Lower lobe of right lung (tissue), 2 donors: ENCODE measurements at regions not wholly inside any gene's neighbourhood (a gene's known extent, or its start where the extent isn't known, plus 50 kb on each side); places are given as distances from the start of the nearest gene placed in this dataset.

Source experiments
- ATAC-seq, 2 donors: fragments of 200-7000 bp; cut with Tn5 transposase; one replicate each; pipeline ENCODE4 v1.9.1; 2020 to 2022; ENCODE audit warnings: mild to moderate bottlenecking in 2 of 2, moderate library complexity in 2 of 2
- DNase-seq: peaks from one replicate; pipeline ENCODE4 v3.0.0-alpha.2; 2020
- H3K27ac ChIP-seq: fragments of 200-600 bp; one replicate; pipeline ENCODE4 v1.8.0; 2022
- H3K27me3 ChIP-seq: fragments of 200-600 bp; one replicate; pipeline ENCODE4 v1.8.0; 2022; ENCODE audit warnings: low read depth
- H3K36me3 ChIP-seq: fragments of 200-600 bp; one replicate; pipeline ENCODE4 v1.8.0; 2022; ENCODE audit warnings: mild to moderate bottlenecking
- H3K4me1 ChIP-seq: fragments of 200-600 bp; one replicate; pipeline ENCODE4 v1.8.0; 2022
- H3K4me3 ChIP-seq: fragments of 200-600 bp; one replicate; pipeline ENCODE4 v1.8.0; 2022; ENCODE audit warnings: mild to moderate bottlenecking
- H3K9me3 ChIP-seq: fragments of 200-600 bp; one replicate; pipeline ENCODE4 v1.8.0; 2022
- intact Hi-C: fragments of 100-400 bp; cut with DNase I; formaldehyde crosslinking; loops from one replicate; pipeline ENCODE4 v1.11.0; 2022
- TF ChIP-seq, protein P1 (sequence below): fragments of 200-600 bp; IDR thresholded peaks from one replicate; pipeline ENCODE4 v1.8.0; 2022; ENCODE audit warnings: antibody characterized with exemption, mild to moderate bottlenecking
- donor health status: DM: no; HTN: yes; CAD: no; lungs with severe emphysema.

DNA sequence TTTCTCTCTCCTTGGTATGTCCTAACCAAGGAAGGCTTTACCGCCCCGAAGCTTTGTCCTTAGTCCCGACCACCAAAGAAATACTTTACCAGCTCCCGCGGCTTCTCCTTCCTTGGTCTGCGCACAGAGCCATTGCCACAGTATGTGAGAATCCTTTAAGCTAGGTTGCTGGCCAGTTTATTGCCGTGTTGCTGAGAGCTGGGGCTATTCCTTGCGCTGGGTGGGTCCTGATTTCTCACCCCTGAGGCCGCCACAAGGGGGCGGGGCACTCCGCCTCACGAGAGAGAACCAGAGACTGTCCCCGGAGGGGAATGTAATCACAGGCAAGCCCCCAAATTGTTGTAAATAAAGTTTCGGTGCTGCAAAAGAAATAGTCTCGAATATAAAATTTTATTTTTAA lies 331.0 kb upstream of the PCDH10 start:
- intact Hi-C loops = no loop called here
- no peaks in the 10 kb centered on the region for H3K4me1 ChIP-seq
- H3K36me3 ChIP-seq = no peaks in the 10 kb centered on the region
- H3K27ac ChIP-seq = no peak overlapping the region
- no peaks in the 10 kb centered on the region for H3K27me3 ChIP-seq
- ATAC-seq (no peak), DNase-seq (no peak)
- H3K4me3 ChIP-seq = no peak overlapping the region
- TF ChIP-seq, protein P1, sequence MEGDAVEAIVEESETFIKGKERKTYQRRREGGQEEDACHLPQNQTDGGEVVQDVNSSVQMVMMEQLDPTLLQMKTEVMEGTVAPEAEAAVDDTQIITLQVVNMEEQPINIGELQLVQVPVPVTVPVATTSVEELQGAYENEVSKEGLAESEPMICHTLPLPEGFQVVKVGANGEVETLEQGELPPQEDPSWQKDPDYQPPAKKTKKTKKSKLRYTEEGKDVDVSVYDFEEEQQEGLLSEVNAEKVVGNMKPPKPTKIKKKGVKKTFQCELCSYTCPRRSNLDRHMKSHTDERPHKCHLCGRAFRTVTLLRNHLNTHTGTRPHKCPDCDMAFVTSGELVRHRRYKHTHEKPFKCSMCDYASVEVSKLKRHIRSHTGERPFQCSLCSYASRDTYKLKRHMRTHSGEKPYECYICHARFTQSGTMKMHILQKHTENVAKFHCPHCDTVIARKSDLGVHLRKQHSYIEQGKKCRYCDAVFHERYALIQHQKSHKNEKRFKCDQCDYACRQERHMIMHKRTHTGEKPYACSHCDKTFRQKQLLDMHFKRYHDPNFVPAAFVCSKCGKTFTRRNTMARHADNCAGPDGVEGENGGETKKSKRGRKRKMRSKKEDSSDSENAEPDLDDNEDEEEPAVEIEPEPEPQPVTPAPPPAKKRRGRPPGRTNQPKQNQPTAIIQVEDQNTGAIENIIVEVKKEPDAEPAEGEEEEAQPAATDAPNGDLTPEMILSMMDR = no peak
- no peaks in the 10 kb centered on the region for H3K9me3 ChIP-seq

DNA sequence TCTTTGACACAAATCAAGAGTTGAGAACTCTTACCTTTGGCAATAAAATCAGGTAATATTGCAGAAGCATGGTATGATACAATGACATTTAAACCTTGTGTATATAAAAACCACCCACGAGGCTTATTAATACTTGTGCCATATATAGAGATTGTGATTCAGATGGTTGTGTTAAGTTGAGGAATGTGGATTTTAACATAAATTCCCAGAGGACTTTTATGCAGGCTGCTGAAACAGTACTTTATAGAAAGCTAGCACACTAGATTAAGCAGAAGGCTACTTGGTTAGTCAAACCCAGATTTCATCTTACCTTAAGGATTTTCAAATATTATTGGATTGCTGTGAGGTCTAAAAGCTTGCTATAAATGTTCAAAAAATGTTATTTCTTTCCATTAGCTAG lies 325.7 kb upstream of the PCDH10 start:
- Histone ChIP-seq H3K4me1 (no peaks in the 10 kb centered on the region), H3K27ac (no peak overlapping the region), H3K36me3 (no peaks in the 10 kb centered on the region), H3K9me3 (no peaks in the 10 kb centered on the region), H3K4me3 (no peak overlapping the region), H3K27me3 (no peaks in the 10 kb centered on the region)
- ATAC-seq = no peak
- intact Hi-C loops = no loop called here
- TF ChIP-seq, protein P1 = no peak
- DNase-seq = no peak

DNA sequence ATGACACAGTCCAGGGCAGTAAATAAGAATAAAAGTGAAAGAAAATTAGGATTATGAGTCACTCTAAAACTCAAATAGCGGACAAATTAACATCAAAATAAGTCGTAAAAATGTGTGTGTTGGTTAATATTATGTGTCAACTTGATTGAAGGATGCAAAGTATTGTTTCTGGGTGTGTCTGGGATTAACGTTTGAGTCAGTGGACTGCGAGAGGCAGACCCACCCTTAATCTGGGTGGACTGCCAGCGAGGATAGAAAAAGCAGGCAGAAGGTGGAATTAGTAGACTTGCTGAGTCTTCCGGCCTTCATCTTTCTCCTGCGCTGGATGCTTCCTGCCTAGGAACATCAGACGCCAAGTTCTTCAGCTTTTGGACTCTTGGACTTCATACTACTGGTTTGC lies 324.3 kb upstream of the PCDH10 start:
- DNase-seq (no peak), ATAC-seq (no peak)
- H3K4me1 ChIP-seq = no peaks in the 10 kb centered on the region
- H3K36me3 ChIP-seq = no peaks in the 10 kb centered on the region
- no peaks in the 10 kb centered on the region for H3K9me3 ChIP-seq
- no peak overlapping the region for H3K4me3 ChIP-seq
- no peaks in the 10 kb centered on the region for H3K27me3 ChIP-seq
- H3K27ac ChIP-seq = no peak overlapping the region
- intact Hi-C loops = no loop called here
- TF ChIP-seq, protein P1 = no peak

DNA sequence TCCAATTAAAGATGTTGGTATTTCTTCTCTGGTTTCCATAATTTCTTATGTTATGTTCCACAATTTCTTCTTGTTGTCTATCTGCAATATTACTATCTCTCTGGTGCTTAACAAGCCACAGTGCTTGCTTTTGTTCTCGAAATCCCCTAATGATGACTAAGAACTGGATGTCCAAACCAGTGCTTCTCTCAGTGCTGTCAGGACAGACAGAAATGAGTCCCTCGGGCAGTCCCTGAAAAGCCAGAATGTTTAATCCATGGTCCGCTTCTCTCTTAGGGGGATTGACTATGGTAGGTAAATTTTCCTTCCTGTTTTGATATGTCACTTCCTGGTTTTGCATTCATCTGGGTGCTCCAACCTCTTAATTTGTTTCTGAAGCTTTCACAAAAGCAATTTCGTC lies 321.6 kb upstream of the PCDH10 start:
- ATAC-seq = no peak
- TF ChIP-seq, protein P1 = no peak
- Histone ChIP-seq H3K9me3 (no peaks in the 10 kb centered on the region), H3K4me1 (no peaks in the 10 kb centered on the region), H3K27me3 (no peaks in the 10 kb centered on the region), H3K27ac (no peak overlapping the region), H3K36me3 (no peaks in the 10 kb centered on the region), H3K4me3 (no peak overlapping the region)
- intact Hi-C loops = no loop called here
- DNase-seq = no peak

DNA sequence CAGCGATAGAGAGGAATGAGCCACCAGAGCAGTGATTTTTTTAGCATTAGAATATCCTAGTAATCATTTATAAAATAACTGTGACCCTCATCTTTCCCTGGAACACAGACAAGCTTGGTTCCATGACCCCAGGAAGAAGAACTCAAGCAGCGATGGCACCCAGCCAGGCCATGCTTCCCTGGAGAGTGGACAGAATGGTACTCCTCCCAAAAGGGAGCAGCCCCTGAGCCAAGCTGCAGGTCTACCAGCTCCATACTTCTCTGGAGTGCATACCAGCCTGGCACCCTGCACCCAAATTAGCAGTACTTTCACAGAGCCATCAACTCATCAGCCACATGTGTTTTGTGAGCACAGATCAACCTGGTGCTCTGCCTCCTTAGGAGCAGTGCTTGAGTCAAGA lies 310.9 kb upstream of the PCDH10 start:
- no peaks in the 10 kb centered on the region for H3K27me3 ChIP-seq
- no peak for ATAC-seq
- H3K9me3 ChIP-seq = peaks cover 4% of the 10 kb centered on the region
- H3K4me1 ChIP-seq = no peaks in the 10 kb centered on the region
- intact Hi-C loops = no loop called here
- TF ChIP-seq, protein P1 = no peak
- no peak for DNase-seq
- no peak overlapping the region for H3K4me3 ChIP-seq
- no peaks in the 10 kb centered on the region for H3K36me3 ChIP-seq
- H3K27ac ChIP-seq = no peak overlapping the region

DNA sequence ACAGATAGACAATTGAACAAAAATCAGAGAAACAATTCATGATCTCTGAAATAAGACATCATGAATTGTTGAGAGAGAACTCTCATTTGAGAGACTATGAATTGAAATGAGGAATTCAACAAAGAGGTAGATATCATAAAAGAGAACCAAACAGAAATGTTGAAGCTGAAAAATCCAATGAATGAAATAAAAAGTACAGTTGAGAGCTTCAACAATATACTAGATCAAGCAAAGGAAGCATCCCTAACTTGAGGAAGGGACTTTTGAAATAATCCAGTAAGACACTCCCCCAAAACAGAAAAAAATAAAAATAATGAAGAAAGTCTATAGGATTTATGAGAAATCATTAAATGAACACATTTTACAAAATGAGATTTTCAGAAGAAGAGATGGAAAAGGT lies 310.0 kb upstream of the PCDH10 start:
- intact Hi-C loops = no loop called here
- Histone ChIP-seq H3K27ac (no peak overlapping the region), H3K27me3 (no peaks in the 10 kb centered on the region), H3K9me3 (peaks cover 4% of the 10 kb centered on the region), H3K36me3 (no peaks in the 10 kb centered on the region), H3K4me3 (no peak overlapping the region), H3K4me1 (no peaks in the 10 kb centered on the region)
- no peak for DNase-seq
- TF ChIP-seq, protein P1 = no peak
- no peak for ATAC-seq
